OCI-LY1 (cell line): ENCODE measurements at regions not wholly inside any gene's neighbourhood (a gene's known extent, or its start where the extent isn't known, plus 50 kb on each side); places are given as distances from the start of the nearest gene placed in this dataset.

Source experiments
- CTCF ChIP-seq: fragments of 200-600 bp; sonication (generic), shearing (Covaris generic); IDR thresholded peaks from 2 replicates; pipeline ENCODE4 v1.5.1; 2017; ENCODE audit warnings: mild to moderate bottlenecking, antibody characterized with exemption, low read length, moderate library complexity, mixed read lengths
- EZH2 ChIP-seq: fragments of 200-600 bp; sonication (generic), shearing (Covaris generic); IDR thresholded peaks from 2 replicates; pipeline ENCODE4 v1.8.0; 2017; ENCODE audit warnings: borderline replicate concordance, mixed run types, mild to moderate bottlenecking, antibody characterized with exemption, low read length, moderate library complexity, mixed read lengths

GRCh38 chr19:41499899-41500298 is 56.9 kb downstream of the ERICH4 start:
- no peak for TF ChIP-seq EZH2
- no peak for TF ChIP-seq CTCF
